T-helper 2 cell treated with Interferon-gamma antibody and Interleukin-4, amounts not matched to agents 5 μg/mL and 100 μg/mL, for 36 hours (primary cell): ENCODE measurements at regions not wholly inside any gene's neighbourhood (a gene's known extent, or its start where the extent isn't known, plus 50 kb on each side); places are given as distances from the start of the nearest gene placed in this dataset.

Experiments
- DNase-seq: peaks from one replicate; pipeline ENCODE4 v3.0.0; 2021; ENCODE audit warnings: low spot score
- H3K27ac Mint-ChIP-seq: one replicate; pipeline ENCODE4 v1.8.0; 2021; ENCODE audit warnings: mild to moderate bottlenecking, mixed read lengths
- H3K27me3 Mint-ChIP-seq: one replicate; pipeline ENCODE4 v1.8.0; 2021; ENCODE audit warnings: low read depth, mixed read lengths
- H3K36me3 Mint-ChIP-seq: one replicate; pipeline ENCODE4 v1.8.0; 2021; ENCODE audit warnings: low read depth, mixed read lengths
- H3K4me1 Mint-ChIP-seq: one replicate; pipeline ENCODE4 v1.8.0; 2021; ENCODE audit warnings: low read depth, mixed read lengths
- H3K4me3 Mint-ChIP-seq: one replicate; pipeline ENCODE4 v1.8.0; 2022; ENCODE audit warnings: mild to moderate bottlenecking, moderate library complexity, mixed read lengths
- H3K9me3 Mint-ChIP-seq: one replicate; pipeline ENCODE4 v1.8.0; 2021; ENCODE audit warnings: mixed read lengths

GRCh38 chr1:199691540-199691939 lies 336.0 kb upstream of the NR5A2 start:
- Mint-ChIP-seq H3K27me3 (peaks cover 12% of the 10 kb centered on the region), H3K9me3 (no peaks in the 10 kb centered on the region), H3K4me1 (no peaks in the 10 kb centered on the region), H3K36me3 (no peaks in the 10 kb centered on the region), H3K4me3 (no peak overlapping the region), H3K27ac (no peak overlapping the region)
- DNase-seq = no peak

GRCh38 chr1:199693724-199694123 lies 333.8 kb upstream of the NR5A2 start:
- Mint-ChIP-seq H3K27ac (no peak overlapping the region), H3K4me1 (no peaks in the 10 kb centered on the region), H3K36me3 (no peaks in the 10 kb centered on the region), H3K27me3 (peaks cover 10% of the 10 kb centered on the region), H3K4me3 (no peak overlapping the region), H3K9me3 (no peaks in the 10 kb centered on the region)
- no peak for DNase-seq

GRCh38 chr1:199696225-199696624 lies 331.3 kb upstream of the NR5A2 start:
- H3K4me1 Mint-ChIP-seq = no peaks in the 10 kb centered on the region
- no peak overlapping the region for H3K4me3 Mint-ChIP-seq
- peaks cover 11% of the 10 kb centered on the region for H3K27me3 Mint-ChIP-seq
- H3K9me3 Mint-ChIP-seq = no peaks in the 10 kb centered on the region
- H3K27ac Mint-ChIP-seq = no peak overlapping the region
- H3K36me3 Mint-ChIP-seq = no peaks in the 10 kb centered on the region
- no peak for DNase-seq

GRCh38 chr1:199698222-199698621 lies 329.3 kb upstream of the NR5A2 start:
- no peaks in the 10 kb centered on the region for H3K9me3 Mint-ChIP-seq
- no peak overlapping the region for H3K27ac Mint-ChIP-seq
- no peaks in the 10 kb centered on the region for H3K36me3 Mint-ChIP-seq
- no peak for DNase-seq
- peaks cover 9% of the 10 kb centered on the region for H3K27me3 Mint-ChIP-seq
- no peaks in the 10 kb centered on the region for H3K4me1 Mint-ChIP-seq
- no peak overlapping the region for H3K4me3 Mint-ChIP-seq

- H3K9me3 Mint-ChIP-seq = no peaks in the 10 kb centered on the region
- H3K27ac Mint-ChIP-seq = no peak overlapping the region
- H3K4me3 Mint-ChIP-seq = no peak overlapping the region
- H3K27me3 Mint-ChIP-seq = peaks cover 4% of the 10 kb centered on the region
- no peak for DNase-seq
- H3K36me3 Mint-ChIP-seq = no peaks in the 10 kb centered on the region
- H3K4me1 Mint-ChIP-seq = no peaks in the 10 kb centered on the region
Measured at GRCh38 chr1:199700551-199700950, 327.0 kb upstream of the NR5A2 start.

- DNase-seq = no peak
- Mint-ChIP-seq H3K9me3 (no peaks in the 10 kb centered on the region), H3K27ac (no peak overlapping the region), H3K4me3 (no peak overlapping the region), H3K4me1 (no peaks in the 10 kb centered on the region), H3K27me3 (peaks cover 4% of the 10 kb centered on the region), H3K36me3 (no peaks in the 10 kb centered on the region)
Measured at GRCh38 chr1:199701726-199702125, 325.8 kb upstream of the NR5A2 start.

GRCh38 chr1:199704231-199704630 lies 323.3 kb upstream of the NR5A2 start:
- Mint-ChIP-seq H3K4me3 (no peak overlapping the region), H3K27ac (no peak overlapping the region), H3K27me3 (peaks cover 2% of the 10 kb centered on the region), H3K4me1 (no peaks in the 10 kb centered on the region), H3K9me3 (no peaks in the 10 kb centered on the region), H3K36me3 (no peaks in the 10 kb centered on the region)
- DNase-seq = no peak

- Mint-ChIP-seq H3K27ac (no peak overlapping the region), H3K36me3 (no peaks in the 10 kb centered on the region), H3K9me3 (peaks cover 5% of the 10 kb centered on the region), H3K4me3 (no peak overlapping the region), H3K4me1 (no peaks in the 10 kb centered on the region), H3K27me3 (no peaks in the 10 kb centered on the region)
- no peak for DNase-seq
Measured at GRCh38 chr1:199705825-199706224, 321.7 kb upstream of the NR5A2 start.

- Mint-ChIP-seq H3K27me3 (peaks cover 2% of the 10 kb centered on the region), H3K36me3 (no peaks in the 10 kb centered on the region), H3K4me1 (no peaks in the 10 kb centered on the region), H3K4me3 (no peak overlapping the region), H3K27ac (no peak overlapping the region), H3K9me3 (peaks cover 17% of the 10 kb centered on the region)
- no peak for DNase-seq
Measured at GRCh38 chr1:199706826-199707606, 320.5 kb upstream of the NR5A2 start.

- Mint-ChIP-seq H3K9me3 (peaks cover 17% of the 10 kb centered on the region), H3K36me3 (no peaks in the 10 kb centered on the region), H3K27ac (no peak overlapping the region), H3K4me3 (no peak overlapping the region), H3K4me1 (no peaks in the 10 kb centered on the region), H3K27me3 (peaks cover 2% of the 10 kb centered on the region)
- no peak for DNase-seq
Measured at GRCh38 chr1:199710974-199711373, 316.5 kb upstream of the NR5A2 start.

- Mint-ChIP-seq H3K27me3 (peaks cover 2% of the 10 kb centered on the region), H3K27ac (no peak overlapping the region), H3K36me3 (no peaks in the 10 kb centered on the region), H3K9me3 (peaks cover 3% of the 10 kb centered on the region), H3K4me3 (no peak overlapping the region), H3K4me1 (no peaks in the 10 kb centered on the region)
- DNase-seq = no peak
Measured at GRCh38 chr1:199716729-199717128, 310.8 kb upstream of the NR5A2 start.

GRCh38 chr1:199719156-199719842 lies 308.2 kb upstream of the NR5A2 start:
- Mint-ChIP-seq H3K27me3 (peaks cover 2% of the 10 kb centered on the region), H3K4me1 (no peaks in the 10 kb centered on the region), H3K27ac (no peak overlapping the region), H3K4me3 (no peak overlapping the region), H3K9me3 (no peaks in the 10 kb centered on the region), H3K36me3 (no peaks in the 10 kb centered on the region)
- no peak for DNase-seq

GRCh38 chr1:199720496-199720895 lies 307.0 kb upstream of the NR5A2 start:
- peaks cover 5% of the 10 kb centered on the region for H3K4me1 Mint-ChIP-seq
- H3K27me3 Mint-ChIP-seq = peaks cover 2% of the 10 kb centered on the region
- H3K36me3 Mint-ChIP-seq = no peaks in the 10 kb centered on the region
- no peaks in the 10 kb centered on the region for H3K9me3 Mint-ChIP-seq
- no peak overlapping the region for H3K27ac Mint-ChIP-seq
- no peak overlapping the region for H3K4me3 Mint-ChIP-seq
- no peak for DNase-seq

- peaks cover 2% of the 10 kb centered on the region for H3K27me3 Mint-ChIP-seq
- no peaks in the 10 kb centered on the region for H3K36me3 Mint-ChIP-seq
- no peak overlapping the region for H3K4me3 Mint-ChIP-seq
- H3K27ac Mint-ChIP-seq = no peak overlapping the region
- peaks cover 5% of the 10 kb centered on the region for H3K4me1 Mint-ChIP-seq
- DNase-seq = no peak
- H3K9me3 Mint-ChIP-seq = no peaks in the 10 kb centered on the region
Measured at GRCh38 chr1:199721001-199721400, 306.5 kb upstream of the NR5A2 start.
